ENCODE measurements at regions not wholly inside any gene's neighbourhood (a gene's known extent, or its start where the extent isn't known, plus 50 kb on each side); places are given as distances from the start of the nearest gene placed in this dataset.

DNA sequence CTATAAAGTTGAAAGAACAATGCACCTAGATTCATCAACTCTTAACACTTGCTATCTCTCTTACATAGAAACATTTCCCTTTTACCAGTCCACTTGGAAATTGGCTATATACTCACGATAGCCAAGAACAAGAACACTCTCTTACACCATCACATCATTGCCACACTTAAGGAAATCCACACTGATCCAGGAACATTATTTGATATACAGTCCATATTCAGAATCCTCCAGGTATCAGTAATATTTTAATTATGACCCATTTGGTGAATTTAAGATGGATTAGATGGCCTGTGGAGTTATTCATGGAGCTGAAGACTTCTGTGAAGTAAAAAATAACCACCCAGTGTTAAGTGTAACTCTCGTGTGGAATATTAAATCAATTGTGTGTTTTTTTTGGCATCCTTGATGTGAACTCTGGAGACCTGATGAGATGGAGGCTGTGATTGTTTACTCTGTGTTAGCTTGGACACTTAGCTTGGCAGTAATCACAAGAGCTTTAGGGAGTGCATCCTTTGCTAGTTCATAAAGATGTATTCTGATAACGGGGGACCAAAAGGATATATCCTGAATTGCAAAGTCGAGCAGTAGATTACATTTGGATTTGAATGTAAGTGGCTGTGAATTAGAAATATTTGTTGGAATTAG, 52.0 kb upstream of the ABL1 start:
- no peak for DNase-seq (ENCODE audit: low read depth)

DNA sequence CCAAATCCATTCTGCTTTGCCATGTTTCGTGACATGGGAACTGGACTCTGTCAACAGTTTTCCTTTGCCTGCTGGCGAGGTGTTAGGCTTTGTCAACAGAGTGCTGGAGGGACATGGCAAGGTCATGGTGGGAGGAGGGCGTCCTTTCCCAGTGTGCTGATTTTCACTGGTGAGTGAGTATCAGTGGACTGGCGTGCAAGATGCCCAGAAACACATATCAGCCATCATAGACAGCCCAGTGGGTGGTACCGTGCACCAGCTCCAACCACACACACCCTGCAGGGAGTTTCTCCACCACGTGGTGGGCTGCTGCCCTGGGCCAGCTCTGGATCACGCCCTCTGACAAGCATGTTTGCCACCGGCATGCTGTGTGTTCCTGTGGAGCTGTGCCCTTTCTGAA, 50.0 kb upstream of the ABL1 start:
- no peak for DNase-seq (ENCODE audit: low read depth)
